H1 (cell line): ENCODE measurements at regions not wholly inside any gene's neighbourhood (a gene's known extent, or its start where the extent isn't known, plus 50 kb on each side); places are given as distances from the start of the nearest gene placed in this dataset.

Experiments
- CTCF ChIA-PET: fragments of 300-600 bp; sonication (Branson Sonifier 250); formaldehyde crosslinking; loops from one replicate; lab custom pipeline; 2021; ENCODE audit not compliant: partially characterized antibody; lab: Charles Lee
- POLR2A ChIA-PET: fragments of 300-600 bp; sonication (Branson Sonifier 250); formaldehyde crosslinking; loops from one replicate; lab custom pipeline; 2021; ENCODE audit warnings: inconsistent platforms; ENCODE audit not compliant: partially characterized antibody; lab: Charles Lee
- DNase-seq, 2 experiments: peaks; one replicate each; pipeline versions ENCODE4 v3.0.0 to v3.0.0-alpha.2; 2010 to 2022; ENCODE audit warnings: low spot score in 2 of 2, low read depth in 1 of 2, mixed read lengths in 1 of 2
- FAIRE-seq: peaks from 2 replicates; lab custom pipeline; 2011; peaks lifted over from hg19 to GRCh38; lab: Jason Lieb, UNC
- H2AFZ ChIP-seq: 2 replicates; pipeline ENCODE4 v1.8.1; 2012; ENCODE audit warnings: low read length, inconsistent platforms
- H2AK5ac ChIP-seq: 2 replicates; pipeline ENCODE4 v1.6.1; 2013; ENCODE audit warnings: low read depth, low read length
- H2BK120ac ChIP-seq: replicated peaks from 2 replicates; pipeline ENCODE3; 2013; ENCODE audit warnings: low read depth, low read length, inconsistent platforms
- H2BK12ac ChIP-seq: 2 replicates; pipeline ENCODE4 v1.6.1; 2013; ENCODE audit warnings: low read depth, low read length
- H2BK15ac ChIP-seq: 2 replicates; pipeline ENCODE4 v1.6.1; 2013; ENCODE audit warnings: low read length
- H2BK20ac ChIP-seq: 2 replicates; pipeline ENCODE4 v1.6.1; 2013; ENCODE audit warnings: low read length
- H2BK5ac ChIP-seq: 2 replicates; pipeline ENCODE4 v1.6.1; 2013; ENCODE audit warnings: low read depth, low read length
- H3K14ac ChIP-seq: 2 replicates; pipeline ENCODE4 v1.6.1; 2013; ENCODE audit warnings: inconsistent platforms; ENCODE audit not compliant: insufficient read length
- H3K18ac ChIP-seq: 2 replicates; pipeline ENCODE4 v1.6.1; 2013; ENCODE audit warnings: low read length; ENCODE audit errors: extremely low read depth
- H3K23ac ChIP-seq: 2 replicates; pipeline ENCODE4 v1.6.1; 2013; ENCODE audit warnings: inconsistent platforms; ENCODE audit not compliant: insufficient read length
- H3K23me2 ChIP-seq: 2 replicates; pipeline ENCODE4 v1.6.1; 2013; ENCODE audit warnings: low read depth, low read length
- H3K27ac ChIP-seq: 2 replicates; pipeline ENCODE4 v1.6.1; 2011; ENCODE audit warnings: low read depth, low read length, inconsistent platforms
- H3K27me3 ChIP-seq, 4 experiments: replicated peaks in 1 of 4; 1 replicate in 1 of 4; 2 replicates in 3 of 4; pipeline versions ENCODE4 v1.6.1 to v1.8.1; 2011 to 2013; ENCODE audit warnings: low read length in 3 of 4, mild to moderate bottlenecking in 3 of 4, inconsistent platforms in 2 of 4, mixed read lengths in 2 of 4, moderate library complexity in 1 of 4; ENCODE audit not compliant: control insufficient read depth in 3 of 4, insufficient read depth in 3 of 4; ENCODE audit errors: extremely low read depth in 1 of 4
- H3K36me3 ChIP-seq, 4 experiments: 2 replicates each; pipeline versions ENCODE4 v1.6.1 to v1.8.1; 2011 to 2013; ENCODE audit warnings: mild to moderate bottlenecking in 4 of 4, low read length in 3 of 4, moderate library complexity in 2 of 4, control low read depth in 1 of 4, inconsistent platforms in 1 of 4; ENCODE audit not compliant: insufficient read depth in 4 of 4, control insufficient read depth in 2 of 4
- H3K4ac ChIP-seq: replicated peaks from 2 replicates; pipeline ENCODE3; 2013; ENCODE audit warnings: low read length, low read depth, mixed read lengths, inconsistent platforms; ENCODE audit not compliant: insufficient read length
- H3K4me1 ChIP-seq, 4 experiments: replicated peaks in 1 of 4; 1 replicate in 1 of 4; 2 replicates in 3 of 4; pipeline versions ENCODE4 v1.6.1 to v1.8.1; 2011 to 2013; ENCODE audit warnings: low read length in 3 of 4, inconsistent platforms in 2 of 4, mixed read lengths in 1 of 4; ENCODE audit not compliant: insufficient read depth in 4 of 4, control insufficient read depth in 3 of 4
- H3K4me2 ChIP-seq, 2 experiments: 2 replicates each; pipeline versions ENCODE4 v1.6.1 to v1.8.1; 2011 to 2013; ENCODE audit warnings: low read depth in 2 of 2, low read length in 2 of 2, control low read depth in 1 of 2, inconsistent platforms in 1 of 2, mild to moderate bottlenecking in 1 of 2; ENCODE audit not compliant: insufficient read depth in 1 of 2
- H3K4me3 ChIP-seq, 4 experiments: fragments of 200-600, 300-600 bp in 1 of 4; sonication (generic), shearing (Covaris generic), sonication (Bioruptor Twin) in 1 of 4; 2 replicates each; pipeline versions ENCODE4 v1.5.1 to v1.8.1; 2011 to 2016; ENCODE audit warnings: low read length in 4 of 4, low read depth in 3 of 4, control low read depth in 2 of 4, inconsistent platforms in 2 of 4, mild to moderate bottlenecking in 2 of 4, mixed read lengths in 1 of 4, moderate library complexity in 1 of 4; ENCODE audit not compliant: insufficient read depth in 2 of 4; ENCODE audit errors: extremely low read depth in 1 of 4
- H3K56ac ChIP-seq: replicated peaks from 2 replicates; pipeline ENCODE3; 2013; ENCODE audit warnings: low read depth, mild to moderate bottlenecking, mixed read lengths, low read length, inconsistent platforms; ENCODE audit not compliant: insufficient read length
- H3K79me1 ChIP-seq: 2 replicates; pipeline ENCODE4 v1.6.1; 2013; ENCODE audit warnings: low read depth, low read length, control low read depth
- H3K79me2 ChIP-seq, 2 experiments: 2 replicates each; pipeline versions ENCODE4 v1.6.1 to v1.8.1; 2012 to 2013; ENCODE audit warnings: low read length in 2 of 2, mild to moderate bottlenecking in 2 of 2, inconsistent platforms in 1 of 2; ENCODE audit not compliant: insufficient read depth in 2 of 2, control insufficient read depth in 1 of 2
- H3K9ac ChIP-seq, 4 experiments: replicated peaks in 1 of 4; 1 replicate in 1 of 4; 2 replicates in 3 of 4; pipeline versions ENCODE4 v1.6.1 to v1.8.1; 2011 to 2013; ENCODE audit warnings: low read depth in 3 of 4, low read length in 3 of 4, control low read depth in 2 of 4, mild to moderate bottlenecking in 2 of 4, moderate library complexity in 2 of 4, inconsistent platforms in 1 of 4; ENCODE audit errors: extremely low read depth in 1 of 4
- H3K9me3 ChIP-seq, 2 experiments: 2 replicates each; pipeline versions ENCODE4 v1.6.1 to v1.8.1; 2012 to 2013; ENCODE audit warnings: mild to moderate bottlenecking in 2 of 2, moderate library complexity in 2 of 2, control low read depth in 1 of 2, inconsistent platforms in 1 of 2, low read depth in 1 of 2, low read length in 1 of 2, mixed read lengths in 1 of 2; ENCODE audit not compliant: insufficient read depth in 2 of 2
- H4K20me1 ChIP-seq, 2 experiments: replicated peaks in 1 of 2; 2 replicates each; pipeline versions ENCODE3 to v1.8.1; 2011 to 2013; ENCODE audit warnings: inconsistent platforms in 2 of 2, low read length in 2 of 2, mild to moderate bottlenecking in 1 of 2; ENCODE audit not compliant: insufficient read depth in 2 of 2, control insufficient read depth in 1 of 2
- H4K5ac ChIP-seq: 2 replicates; pipeline ENCODE4 v1.6.1; 2013; ENCODE audit warnings: low read length, low read depth, mixed read lengths, inconsistent platforms; ENCODE audit not compliant: insufficient read length
- H4K8ac ChIP-seq: 2 replicates; pipeline ENCODE4 v1.8.0; 2013; ENCODE audit warnings: mild to moderate bottlenecking, moderate library complexity, low read length, inconsistent platforms; ENCODE audit not compliant: insufficient read depth; ENCODE audit errors: extremely low read depth
- H4K91ac ChIP-seq: replicated peaks from 2 replicates; pipeline ENCODE3; 2013; ENCODE audit warnings: low read length, mixed read lengths, inconsistent platforms; ENCODE audit not compliant: insufficient read length
- CEBPB ChIP-seq: IDR thresholded peaks from 2 replicates; pipeline ENCODE4 v1.6.1; 2012; ENCODE audit warnings: low read depth, low read length
- CTCF ChIP-seq, 3 experiments: IDR thresholded peaks; 1 replicate in 2 of 3; 2 replicates in 1 of 3; pipeline versions ENCODE4 v1.5.1 to v1.6.1; 2011; ENCODE audit warnings: low read length in 3 of 3, mild to moderate bottlenecking in 3 of 3, inconsistent platforms in 2 of 3, low read depth in 1 of 3, moderate library complexity in 1 of 3; ENCODE audit not compliant: insufficient read depth in 1 of 3; ENCODE audit errors: control extremely low read depth in 1 of 3
- PHF8 ChIP-seq: fragments of 200-600 bp; sonication (generic); conservative IDR thresholded peaks from 2 replicates; pipeline ENCODE4 v1.7.1; 2012; ENCODE audit warnings: low read depth, mild to moderate bottlenecking, inconsistent platforms, low read length, moderate library complexity
- POU5F1 ChIP-seq: IDR thresholded peaks from 2 replicates; pipeline ENCODE4 v1.6.1; 2011; ENCODE audit warnings: low read depth, mild to moderate bottlenecking, low read length, moderate library complexity
- SIN3A ChIP-seq, 2 experiments: IDR thresholded peaks in 1 of 2; conservative IDR thresholded peaks in 1 of 2; 2 replicates each; pipeline ENCODE4 v1.6.1; 2011 to 2012; ENCODE audit warnings: low read length in 2 of 2, improper control_type of control experiment in 1 of 2, low read depth in 1 of 2, mild to moderate bottlenecking in 1 of 2
- SIRT6 ChIP-seq: IDR thresholded peaks from one replicate; pipeline ENCODE4 v1.7.1; 2012; ENCODE audit warnings: low read length, inconsistent platforms
- SP1 ChIP-seq: IDR thresholded peaks from 2 replicates; pipeline ENCODE4 v1.6.1; 2011; ENCODE audit warnings: low read depth, low read length
- SP2 ChIP-seq: IDR thresholded peaks from 2 replicates; pipeline ENCODE4 v1.6.1; 2012; ENCODE audit warnings: mild to moderate bottlenecking, low read length, inconsistent platforms
- TEAD4 ChIP-seq: IDR thresholded peaks from 2 replicates; pipeline ENCODE4 v1.6.1; 2012; ENCODE audit warnings: low read depth, low read length, inconsistent platforms, mixed read lengths
- USF2 ChIP-seq: IDR thresholded peaks from 2 replicates; pipeline ENCODE4 v1.6.1; 2011; ENCODE audit warnings: low read length, improper control_type of control experiment
- YY1 ChIP-seq: IDR thresholded peaks from 2 replicates; pipeline ENCODE4 v1.6.1; 2011; ENCODE audit warnings: low read depth, mild to moderate bottlenecking, low read length
- ZNF274 ChIP-seq: IDR thresholded peaks from 2 replicates; pipeline ENCODE4 v1.7.0; 2012; ENCODE audit warnings: low read length, borderline replicate concordance; ENCODE audit errors: extremely low read depth
- WGBS, 2 experiments: shearing (Covaris generic) in 1 of 2; methylation state at CpG; one replicate each; pipeline versions ENCODE4 v1.1.6 to v1.1.7; 2013 to 2015; ENCODE audit warnings: low lambda C conversion rate in 2 of 2, mixed read lengths in 2 of 2, inconsistent platforms in 1 of 2, low coverage in 1 of 2, missing lambda C conversion rate in 1 of 2; ENCODE audit not compliant: insufficient replicate concordance in 2 of 2, insufficient coverage in 1 of 2, insufficient read length in 1 of 2; ENCODE audit errors: extremely low coverage in 1 of 2, missing lambda C conversion rate in 1 of 2; 5-methylcytosine and 5-hydroxymethylcytosine counted together

- no peak overlapping the region for H3K56ac ChIP-seq
- no peak overlapping the region for H2AK5ac ChIP-seq
- no peaks in the 10 kb centered on the region for H3K9me3 ChIP-seq
- H3K14ac ChIP-seq = no peak overlapping the region
- ChIA-PET POLR2A (interaction anchor here (1.5 kb wide), 1 partner anchor 12 kb away, joined by 3 read pairs; no protein-coding TSS in a partner anchor), CTCF (no interaction called here)
- no peaks in the 10 kb centered on the region for H3K36me3 ChIP-seq
- H3K23ac ChIP-seq = no peak overlapping the region
- H2BK15ac ChIP-seq = no peak overlapping the region
- no peak overlapping the region for H4K8ac ChIP-seq
- FAIRE-seq (no peak), DNase-seq (no peak)
- no peak overlapping the region for H2AFZ ChIP-seq
- no peaks in the 10 kb centered on the region for H3K23me2 ChIP-seq
- no peak overlapping the region for H4K91ac ChIP-seq
- no peak overlapping the region for H3K4ac ChIP-seq
- WGBS, 2 experiments = 93% methylated on average over 3 of the region's 3 CpGs; no CpG with 5 or more reads in 1 of the 2 experiments
- H3K4me2 ChIP-seq = no peak overlapping the region
- no peaks in the 10 kb centered on the region for H3K4me1 ChIP-seq
- no peak overlapping the region for H2BK5ac ChIP-seq
- no peak overlapping the region for H2BK12ac ChIP-seq
- H3K79me2 ChIP-seq = no peaks in the 10 kb centered on the region
- H4K5ac ChIP-seq = no peak overlapping the region
- H3K27ac ChIP-seq = no peak overlapping the region
- no peak overlapping the region for H3K4me3 ChIP-seq
- H3K27me3 ChIP-seq = no peaks in the 10 kb centered on the region
- no peaks in the 10 kb centered on the region for H4K20me1 ChIP-seq
- no peak overlapping the region for H2BK120ac ChIP-seq
- no peak overlapping the region for H2BK20ac ChIP-seq
- no peak overlapping the region for H3K18ac ChIP-seq
- H3K79me1 ChIP-seq = no peaks in the 10 kb centered on the region
- no peak overlapping the region for H3K9ac ChIP-seq
- TF ChIP-seq USF2 (no peak), TEAD4 (no peak), PHF8 (no peak), CEBPB (no peak), SIN3A (conservative IDR thresholded peaks at IDR 0.05 in 1 of 2, IDR thresholded peaks at IDR 0.05 in 1 of 2; ENCODE audit: low read depth in 1 of 2, low read length in 2 of 2) (no peak), POU5F1 (no peak), CTCF (IDR thresholded peaks at IDR 0.05; ENCODE audit: control extremely low read depth in 1 of 3, insufficient read depth in 1 of 3, low read depth in 1 of 3, low read length in 3 of 3) (no peak), SIRT6 (no peak), SP2 (no peak), YY1 (no peak), SP1 (no peak), ZNF274 (no peak)
Observed at GRCh38 chr2:8380566-8380965, 301.3 kb upstream of the ID2 start.
